Natural killer cell (primary cell): ENCODE measurements at regions not wholly inside any gene's neighbourhood (a gene's known extent, or its start where the extent isn't known, plus 50 kb on each side); places are given as distances from the start of the nearest gene placed in this dataset.

Experiments
- ATAC-seq, 3 donors: fragments of 150-1000 bp in 2 of 3; fragments of 200-7000 bp in 1 of 3; cut with Tn5 transposase; 1 replicate in 1 of 3; 2 replicates in 2 of 3; pipeline ENCODE4 v1.10.0; 2021; ENCODE audit warnings: mild to moderate bottlenecking in 2 of 3, moderate library complexity in 2 of 3
- DNase-seq, 2 donors: peaks; one replicate each; pipeline versions ENCODE4 v3.0.0 to v3.0.0-alpha.2; 2013 to 2021; ENCODE audit warnings: mixed read lengths in 1 of 2
- H3K27ac ChIP-seq: one replicate; pipeline ENCODE4 v1.5.1; 2013; ENCODE audit warnings: mild to moderate bottlenecking, low read length
- H3K27me3 ChIP-seq: one replicate; pipeline ENCODE4 v1.6.1; 2013; ENCODE audit warnings: low read length; ENCODE audit not compliant: control insufficient read depth, insufficient read depth
- H3K36me3 ChIP-seq: one replicate; pipeline ENCODE4 v1.6.1; 2013; ENCODE audit warnings: low read length; ENCODE audit not compliant: control insufficient read depth, insufficient read depth
- H3K4me1 ChIP-seq: one replicate; pipeline ENCODE4 v1.6.1; 2013; ENCODE audit warnings: low read length; ENCODE audit not compliant: control insufficient read depth, insufficient read depth
- H3K4me3 ChIP-seq: one replicate; pipeline ENCODE4 v1.5.1; 2013; ENCODE audit warnings: low read length
- H3K9me3 ChIP-seq: one replicate; pipeline ENCODE4 v1.6.1; 2013; ENCODE audit warnings: low read length; ENCODE audit not compliant: control insufficient read depth, insufficient read depth
- H3K27ac Mint-ChIP-seq, 2 donors: one replicate each; pipeline ENCODE4 v1.8.0; 2022; ENCODE audit warnings: mild to moderate bottlenecking in 2 of 2, mixed read lengths in 2 of 2, moderate library complexity in 1 of 2
- H3K27me3 Mint-ChIP-seq, 2 donors: one replicate each; pipeline ENCODE4 v1.8.0; 2022; ENCODE audit warnings: low read depth in 2 of 2, mixed read lengths in 2 of 2
- H3K36me3 Mint-ChIP-seq: one replicate; pipeline ENCODE4 v1.8.0; 2022; ENCODE audit warnings: mixed read lengths
- H3K4me1 Mint-ChIP-seq, 2 donors: one replicate each; pipeline ENCODE4 v1.8.0; 2022; ENCODE audit warnings: mixed read lengths in 2 of 2
- H3K4me3 Mint-ChIP-seq: one replicate; pipeline ENCODE4 v1.8.0; 2022; ENCODE audit warnings: mild to moderate bottlenecking, moderate library complexity, mixed read lengths
- H3K9me3 Mint-ChIP-seq, 2 donors: one replicate each; pipeline ENCODE4 v1.8.0; 2022; ENCODE audit warnings: mixed read lengths in 2 of 2
- WGBS: methylation state at CpG from one replicate; pipeline ENCODE4 v1.1.7; 2013; ENCODE audit warnings: missing lambda C conversion rate; ENCODE audit not compliant: insufficient coverage; 5-methylcytosine and 5-hydroxymethylcytosine counted together
- intact Hi-C: fragments of 100-400 bp; cut with micrococcal nuclease; formaldehyde crosslinking; loops from one replicate; pipeline ENCODE4 v1.14.2; 2022
- TF ChIP-seq, protein P1 (sequence below): fragments of 200-600 bp; IDR thresholded peaks from one replicate; pipeline ENCODE4 v1.8.0; 2022; ENCODE audit warnings: antibody characterized with exemption

DNA sequence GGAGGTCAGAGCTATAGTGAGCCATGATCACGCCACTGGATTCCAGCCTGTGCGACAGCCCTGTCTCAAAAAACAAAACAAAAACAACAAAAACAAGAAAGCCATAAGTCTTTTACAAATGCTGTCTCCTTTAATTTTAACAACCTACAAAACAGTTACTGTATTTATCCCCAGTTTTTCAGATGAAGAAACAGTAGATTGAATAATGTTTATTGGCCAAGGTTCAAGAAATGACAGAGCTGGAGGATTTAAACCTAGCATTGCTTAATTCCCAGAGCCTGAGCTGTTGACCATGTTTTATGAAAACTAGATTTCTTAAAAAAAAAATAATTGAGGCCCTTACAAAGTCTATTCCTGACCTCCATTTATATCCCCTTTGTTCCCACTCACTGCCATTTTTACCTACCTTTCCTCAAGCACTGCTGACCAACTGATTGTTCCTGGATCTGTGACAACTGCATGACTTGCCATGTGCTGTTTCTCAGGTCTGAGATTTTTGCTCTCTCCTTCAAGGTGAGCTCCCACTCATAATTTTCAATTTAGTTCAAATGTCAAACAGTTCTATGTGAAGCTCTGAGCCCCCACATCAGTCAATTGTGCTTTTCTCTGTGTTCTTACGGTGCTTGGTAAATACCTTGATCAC is 140.8 kb downstream of the CHRM3 start:
- peaks cover 3 to 6% of the 10 kb centered on the region in 2 donors for H3K27me3 Mint-ChIP-seq
- Histone ChIP-seq H3K9me3 (no peaks in the 10 kb centered on the region), H3K27me3 (no peaks in the 10 kb centered on the region), H3K27ac (no peak overlapping the region), H3K36me3 (no peaks in the 10 kb centered on the region), H3K4me1 (no peaks in the 10 kb centered on the region), H3K4me3 (no peak overlapping the region)
- H3K36me3 Mint-ChIP-seq, result no peaks in the 10 kb centered on the region
- TF ChIP-seq, protein P1, sequence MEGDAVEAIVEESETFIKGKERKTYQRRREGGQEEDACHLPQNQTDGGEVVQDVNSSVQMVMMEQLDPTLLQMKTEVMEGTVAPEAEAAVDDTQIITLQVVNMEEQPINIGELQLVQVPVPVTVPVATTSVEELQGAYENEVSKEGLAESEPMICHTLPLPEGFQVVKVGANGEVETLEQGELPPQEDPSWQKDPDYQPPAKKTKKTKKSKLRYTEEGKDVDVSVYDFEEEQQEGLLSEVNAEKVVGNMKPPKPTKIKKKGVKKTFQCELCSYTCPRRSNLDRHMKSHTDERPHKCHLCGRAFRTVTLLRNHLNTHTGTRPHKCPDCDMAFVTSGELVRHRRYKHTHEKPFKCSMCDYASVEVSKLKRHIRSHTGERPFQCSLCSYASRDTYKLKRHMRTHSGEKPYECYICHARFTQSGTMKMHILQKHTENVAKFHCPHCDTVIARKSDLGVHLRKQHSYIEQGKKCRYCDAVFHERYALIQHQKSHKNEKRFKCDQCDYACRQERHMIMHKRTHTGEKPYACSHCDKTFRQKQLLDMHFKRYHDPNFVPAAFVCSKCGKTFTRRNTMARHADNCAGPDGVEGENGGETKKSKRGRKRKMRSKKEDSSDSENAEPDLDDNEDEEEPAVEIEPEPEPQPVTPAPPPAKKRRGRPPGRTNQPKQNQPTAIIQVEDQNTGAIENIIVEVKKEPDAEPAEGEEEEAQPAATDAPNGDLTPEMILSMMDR, result no peak
- no peak overlapping the region for H3K27ac Mint-ChIP-seq
- no peaks in the 10 kb centered on the region for H3K9me3 Mint-ChIP-seq
- intact Hi-C loops, result no loop called here
- H3K4me1 Mint-ChIP-seq, result no peaks in the 10 kb centered on the region
- ATAC-seq (no peak), DNase-seq (no peak)
- 100% methylated on average over 1 of the region's 3 CpGs for WGBS
- H3K4me3 Mint-ChIP-seq, result no peak overlapping the region

GRCh38 chr1:239536165-239536849 is 149.9 kb downstream of the CHRM3 start:
- no peaks in the 10 kb centered on the region for H3K9me3 ChIP-seq
- DNase-seq (no peak), ATAC-seq (no peak)
- Mint-ChIP-seq H3K27me3 (no peaks in the 10 kb centered on the region), H3K4me3 (no peak overlapping the region), H3K36me3 (no peaks in the 10 kb centered on the region), H3K4me1 (no peaks in the 10 kb centered on the region), H3K27ac (no peak overlapping the region), H3K9me3 (no peaks in the 10 kb centered on the region)
- TF ChIP-seq, protein P1, result no peak
- no peaks in the 10 kb centered on the region for H3K27me3 ChIP-seq
- intact Hi-C loops, result no loop called here
- no peak overlapping the region for H3K4me3 ChIP-seq
- H3K4me1 ChIP-seq, result no peaks in the 10 kb centered on the region
- no peak overlapping the region for H3K27ac ChIP-seq
- no peaks in the 10 kb centered on the region for H3K36me3 ChIP-seq
- WGBS, result 88% methylated on average over 4 of the region's 5 CpGs

DNA sequence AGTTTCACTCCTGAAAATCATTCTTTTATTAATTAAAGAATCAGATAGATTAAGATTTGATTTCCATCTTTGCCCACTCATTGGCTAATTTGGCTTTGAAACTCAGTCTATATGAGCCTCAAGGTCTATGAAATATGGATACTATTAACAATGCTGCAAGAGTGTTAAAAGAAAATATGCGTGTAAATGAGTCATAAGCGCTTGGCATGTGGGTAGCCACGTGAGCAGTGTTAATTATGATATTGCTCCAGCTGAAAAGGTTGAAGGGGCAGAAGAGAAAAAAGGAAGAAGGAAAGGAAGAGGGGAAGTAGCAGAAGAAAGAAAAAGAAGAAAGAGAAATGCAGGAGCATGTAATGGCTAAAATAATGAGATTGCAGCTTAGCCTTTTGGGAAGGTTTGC is 151.4 kb downstream of the CHRM3 start:
- TF ChIP-seq, protein P1, result no peak
- Histone ChIP-seq H3K4me3 (no peak overlapping the region), H3K36me3 (no peaks in the 10 kb centered on the region), H3K4me1 (no peaks in the 10 kb centered on the region), H3K27me3 (no peaks in the 10 kb centered on the region), H3K9me3 (no peaks in the 10 kb centered on the region), H3K27ac (no peak overlapping the region)
- intact Hi-C loops, result no loop called here
- no peak for DNase-seq
- Mint-ChIP-seq H3K27ac (no peak overlapping the region), H3K36me3 (no peaks in the 10 kb centered on the region), H3K27me3 (no peaks in the 10 kb centered on the region), H3K9me3 (no peaks in the 10 kb centered on the region), H3K4me1 (no peaks in the 10 kb centered on the region), H3K4me3 (no peak overlapping the region)
- WGBS, result 65% methylated on average over 3 of the region's 3 CpGs
- no peak for ATAC-seq
